Stimulated activated CD8-positive, alpha-beta memory T cell treated with anti-CD3 and anti-CD28 coated beads, Interleukin-12 subunit alpha, Interleukin-12 subunit beta, amount 100 ng/mL, for 1 hour (primary cell): ENCODE measurements at regions not wholly inside any gene's neighbourhood (a gene's known extent, or its start where the extent isn't known, plus 50 kb on each side); places are given as distances from the start of the nearest gene placed in this dataset.
"Not testable (repeated sequence)": the region's sequence is repeated elsewhere in the genome, so short reads cannot be mapped to it uniquely, and the experiment has no call there.

Experiments used
- DNase-seq: peaks from one replicate; pipeline ENCODE4 v3.0.0-alpha.2; 2020; ENCODE audit warnings: low read depth

- no peak for DNase-seq
These were observed 180.7 kb upstream of the SMAD3 start for GRCh38 chr15:66884661-66885237.

GRCh38 chr15:66885281-66885915, 180.0 kb upstream of the SMAD3 start:
- DNase-seq: no peak

- no peak for DNase-seq
These were observed 179.1 kb upstream of the SMAD3 start for GRCh38 chr15:66886241-66886675.

GRCh38 chr15:66886686-66887273, 178.6 kb upstream of the SMAD3 start:
- DNase-seq: no peak

- DNase-seq: not testable (repeated sequence)
These were observed 176.1 kb upstream of the SMAD3 start for GRCh38 chr15:66889298-66889697.

GRCh38 chr15:66891776-66892175, 173.6 kb upstream of the SMAD3 start:
- DNase-seq: no peak

GRCh38 chr15:66893294-66893693, 172.1 kb upstream of the SMAD3 start:
- no peak for DNase-seq

GRCh38 chr15:66894363-66894762, 171.0 kb upstream of the SMAD3 start:
- no peak for DNase-seq

GRCh38 chr15:66894986-66895780, 170.2 kb upstream of the SMAD3 start:
- no peak for DNase-seq

- no peak for DNase-seq
These were observed 169.5 kb upstream of the SMAD3 start for GRCh38 chr15:66895794-66896453.

- no peak for DNase-seq
These were observed 168.8 kb upstream of the SMAD3 start for GRCh38 chr15:66896611-66897010.

- DNase-seq: no peak
These were observed 168.0 kb upstream of the SMAD3 start for GRCh38 chr15:66897416-66897815.

GRCh38 chr15:66897971-66898370, 167.4 kb upstream of the SMAD3 start:
- no peak for DNase-seq

GRCh38 chr15:66898656-66899386, 166.6 kb upstream of the SMAD3 start:
- DNase-seq: no peak

- no peak for DNase-seq
These were observed 165.6 kb upstream of the SMAD3 start for GRCh38 chr15:66899555-66900350.

GRCh38 chr15:66900586-66901310, 164.7 kb upstream of the SMAD3 start:
- DNase-seq: no peak

- no peak for DNase-seq
These were observed 163.9 kb upstream of the SMAD3 start for GRCh38 chr15:66901336-66902100.

GRCh38 chr15:66905185-66905584, 160.2 kb upstream of the SMAD3 start:
- no peak for DNase-seq

- no peak for DNase-seq
These were observed 159.4 kb upstream of the SMAD3 start for GRCh38 chr15:66905954-66906353.
